DMS53 (cell line): ENCODE measurements at regions not wholly inside any gene's neighbourhood (a gene's known extent, or its start where the extent isn't known, plus 50 kb on each side); places are given as distances from the start of the nearest gene placed in this dataset.
"Not testable (repeated sequence)": the region's sequence is repeated elsewhere in the genome, so short reads cannot be mapped to it uniquely, and the experiment has no call there.

Source experiments
- DNase-seq: peaks from one replicate; lab custom pipeline; 2025; lab: John Stamatoyannopoulos, UW

DNA sequence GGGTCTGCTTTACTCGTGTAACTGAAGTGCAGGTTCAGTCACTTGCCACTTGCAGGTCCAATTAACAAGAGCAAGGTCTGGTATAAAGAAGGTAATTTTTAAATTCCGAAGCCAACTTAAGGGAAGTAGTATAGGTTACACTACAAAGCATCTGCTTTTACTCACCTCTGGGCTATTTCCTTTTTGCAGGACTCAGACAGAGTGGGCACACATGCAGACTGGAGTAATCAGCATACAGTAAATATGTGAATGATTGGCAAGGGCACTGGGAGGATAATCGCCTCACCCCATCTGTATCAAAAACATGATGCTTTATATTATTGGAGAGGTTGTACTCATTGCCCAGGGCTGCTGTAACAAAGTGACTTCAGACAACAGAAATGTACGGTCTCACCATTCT, 160.1 kb upstream of the CDH5 start:
- DNase-seq, result no peak

- DNase-seq, result no peak
These were observed 160.9 kb upstream of the CDH5 start for GRCh38 chr16:66205287-66206231.

DNA sequence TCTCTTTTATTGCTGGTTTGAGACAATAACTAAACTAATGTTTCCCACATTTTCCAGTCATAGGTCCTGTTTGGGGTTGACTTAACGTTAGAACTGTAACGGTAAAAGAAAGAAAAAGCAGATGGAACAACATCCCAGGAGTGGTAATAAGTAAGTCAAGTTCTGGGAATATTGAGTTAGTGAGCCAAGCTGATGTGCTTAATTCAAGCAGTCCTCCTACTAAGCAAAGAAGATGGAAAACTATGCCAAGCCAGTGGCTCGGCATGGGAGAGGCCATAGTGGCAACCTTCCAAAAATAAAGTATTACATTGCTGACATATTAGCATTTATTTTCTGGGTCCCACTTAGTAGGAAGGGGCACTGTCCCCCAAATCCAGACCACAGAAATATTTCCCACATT, 161.7 kb upstream of the CDH5 start:
- DNase-seq, result no peak

GRCh38 chr16:66203476-66203875, 163.0 kb upstream of the CDH5 start:
- no peak for DNase-seq

DNA sequence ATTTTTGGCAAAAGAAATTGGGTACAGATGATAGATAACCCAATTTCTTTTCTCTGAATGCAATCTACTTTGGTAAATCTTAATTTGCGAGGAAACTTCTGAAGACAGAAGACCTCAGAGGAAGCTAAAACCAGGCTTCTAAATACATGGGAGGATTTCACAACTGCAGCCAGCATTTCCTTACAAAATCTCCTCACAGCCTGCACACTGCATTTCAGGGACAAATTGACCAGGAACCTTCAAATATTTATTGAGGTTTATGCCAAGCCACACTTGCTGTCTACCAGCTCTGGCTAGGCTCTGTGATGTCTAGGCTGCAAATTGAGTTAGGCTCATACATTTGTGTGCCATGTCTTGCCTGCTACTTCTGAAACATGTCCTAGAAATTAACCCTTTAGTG, 167.3 kb upstream of the CDH5 start:
- no peak for DNase-seq

GRCh38 chr16:66198641-66199040, 167.8 kb upstream of the CDH5 start:
- no peak for DNase-seq

- no peak for DNase-seq
These were observed 168.7 kb upstream of the CDH5 start for GRCh38 chr16:66197668-66198278.

DNA sequence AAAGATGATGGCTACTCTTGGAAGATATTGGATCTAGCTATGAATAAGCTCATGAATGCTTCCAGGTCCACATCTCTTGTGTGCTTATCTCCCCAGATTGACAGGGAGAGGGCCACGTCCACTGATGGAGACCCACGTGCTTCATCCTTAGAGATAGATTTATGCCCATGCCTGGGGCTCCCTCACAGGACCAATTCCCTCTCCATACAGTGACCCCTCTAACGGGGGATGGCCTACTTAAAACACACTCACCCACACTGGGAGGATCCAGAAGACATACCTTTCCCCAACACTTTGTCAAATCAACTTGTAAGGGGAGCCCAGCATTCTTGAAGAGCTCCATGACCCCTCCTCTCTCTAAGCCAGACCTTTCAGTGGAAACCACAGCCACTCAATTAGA, 169.7 kb upstream of the CDH5 start:
- no peak for DNase-seq

GRCh38 chr16:66194866-66195265, 171.6 kb upstream of the CDH5 start:
- DNase-seq, result no peak

DNA sequence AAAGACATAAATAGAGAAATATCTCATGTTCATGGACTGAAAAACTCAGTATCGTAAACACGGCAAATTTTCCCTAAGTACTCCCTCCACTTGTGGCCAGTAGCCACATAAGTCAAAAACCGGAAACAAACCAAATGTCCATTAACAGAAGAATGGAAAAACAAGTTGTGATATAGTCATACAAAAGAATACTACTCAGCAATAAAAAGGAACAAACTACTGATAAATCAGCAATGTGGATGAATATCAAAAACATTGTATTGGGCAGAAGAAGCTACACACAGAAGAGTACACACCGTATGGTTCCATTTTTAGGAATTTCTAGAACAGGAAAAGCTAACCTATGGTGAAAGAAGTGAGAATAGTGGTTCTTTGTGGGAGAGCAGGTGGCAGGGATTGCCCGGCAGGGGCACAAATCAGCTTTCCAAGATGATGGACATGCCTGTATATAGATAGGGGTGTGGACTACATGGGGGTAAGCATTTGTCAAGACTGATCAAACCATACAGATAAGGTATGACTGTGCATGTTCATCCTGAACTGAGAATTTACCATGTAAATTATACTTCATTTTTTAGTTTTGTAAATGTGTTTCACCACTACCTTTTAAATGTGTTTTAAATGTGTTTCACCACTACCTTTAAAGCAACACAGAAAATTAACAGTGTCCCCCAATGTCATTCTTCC, 172.8 kb upstream of the CDH5 start:
- DNase-seq, result no peak

- no peak for DNase-seq
These were observed 176.1 kb upstream of the CDH5 start for GRCh38 chr16:66190411-66190810.

GRCh38 chr16:66189951-66190350, 176.5 kb upstream of the CDH5 start:
- DNase-seq, result no peak

- no peak for DNase-seq
These were observed 177.4 kb upstream of the CDH5 start for GRCh38 chr16:66188917-66189725.

- DNase-seq, result no peak
These were observed 180.2 kb upstream of the CDH5 start for GRCh38 chr16:66186251-66186785.

GRCh38 chr16:66182592-66182991, 183.9 kb upstream of the CDH5 start:
- DNase-seq, result no peak

- no peak for DNase-seq
These were observed 189.8 kb upstream of the CDH5 start for GRCh38 chr16:66176731-66177130.

DNA sequence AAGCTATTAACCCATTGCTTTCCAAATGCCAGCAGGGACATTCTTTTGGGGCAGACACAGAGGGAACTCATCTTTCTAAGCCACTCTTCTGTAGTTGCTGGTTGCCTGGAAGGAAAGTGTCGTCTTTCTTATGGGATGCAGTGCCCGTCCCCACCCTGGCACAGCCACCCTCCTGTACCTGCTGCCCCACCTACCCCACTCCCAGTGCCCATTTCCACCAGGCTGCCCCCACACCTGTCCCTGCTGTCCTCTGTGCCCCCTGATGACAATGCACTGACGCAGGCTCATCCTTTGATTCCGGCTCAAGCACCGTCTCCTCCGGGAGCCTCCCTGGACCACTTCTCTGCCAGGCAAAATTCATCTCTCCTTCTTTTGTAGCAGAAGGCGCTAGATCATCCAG, 190.4 kb upstream of the CDH5 start:
- no peak for DNase-seq

DNA sequence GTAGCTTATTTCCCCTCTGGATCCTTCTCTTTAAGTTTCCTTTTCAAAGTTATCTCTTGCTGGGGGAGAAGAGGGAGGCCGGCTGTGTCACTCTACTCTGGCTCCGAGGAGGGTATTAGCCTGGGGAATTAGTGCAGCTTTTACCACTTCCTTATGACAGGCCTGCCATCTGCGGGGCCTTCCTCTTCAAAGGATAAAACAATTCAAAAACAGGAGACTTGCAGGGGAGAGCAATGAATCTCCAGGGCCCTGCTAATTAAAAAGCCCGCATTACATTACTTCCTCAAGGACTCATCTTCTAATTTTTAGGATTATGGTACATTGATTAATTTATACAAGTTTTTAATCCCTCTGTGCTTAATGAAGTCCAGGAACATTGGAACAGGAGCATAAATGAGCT, 190.9 kb upstream of the CDH5 start:
- DNase-seq, result no peak

DNA sequence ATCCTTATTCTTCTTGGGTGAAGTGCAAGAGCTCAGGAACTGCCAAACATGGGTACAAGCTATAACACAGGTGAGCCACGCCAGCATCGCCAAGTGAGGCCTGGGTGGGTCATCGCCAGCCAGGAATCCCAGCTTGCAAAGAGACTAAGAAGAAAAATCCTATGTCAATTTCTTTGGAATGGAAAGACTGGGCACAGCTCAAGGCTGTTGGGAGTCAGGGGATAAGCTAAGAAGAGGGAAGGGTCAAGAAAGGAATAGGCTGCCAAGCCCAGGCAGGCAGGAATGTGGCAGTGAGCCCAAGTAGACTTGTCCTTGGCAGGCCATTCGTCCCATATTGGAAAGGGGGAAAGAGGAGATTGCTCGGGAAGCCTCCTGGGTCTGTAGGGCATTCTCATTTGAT, 191.4 kb upstream of the CDH5 start:
- DNase-seq, result no peak

GRCh38 chr16:66173796-66174195, 192.7 kb upstream of the CDH5 start:
- DNase-seq, result not testable (repeated sequence)

- not testable (repeated sequence) for DNase-seq
These were observed 193.3 kb upstream of the CDH5 start for GRCh38 chr16:66173181-66173580.

- no peak for DNase-seq
These were observed 194.0 kb upstream of the CDH5 start for GRCh38 chr16:66172463-66172862.
